AG20443 (cell line): ENCODE measurements at regions not wholly inside any gene's neighbourhood (a gene's known extent, or its start where the extent isn't known, plus 50 kb on each side); places are given as distances from the start of the nearest gene placed in this dataset.

Source experiments
- DNase-seq: peaks from one replicate; pipeline ENCODE4 v3.0.0; 2012; ENCODE audit warnings: low spot score, mixed read lengths

GRCh38 chr4:29521281-29521680 lies 1198.9 kb upstream of the PCDH7 start:
- no peak for DNase-seq

GRCh38 chr4:29536745-29537144 lies 1183.4 kb upstream of the PCDH7 start:
- DNase-seq = no peak

GRCh38 chr4:29538889-29539646 lies 1181.1 kb upstream of the PCDH7 start:
- DNase-seq = no peak

GRCh38 chr4:29540439-29541102 lies 1179.6 kb upstream of the PCDH7 start:
- DNase-seq = no peak

- no peak for DNase-seq
Observed at GRCh38 chr4:29541757-29542156, 1178.4 kb upstream of the PCDH7 start.

- DNase-seq = no peak
Observed at GRCh38 chr4:29549342-29549741, 1170.8 kb upstream of the PCDH7 start.

- DNase-seq = no peak
Observed at GRCh38 chr4:29551821-29552220, 1168.3 kb upstream of the PCDH7 start.

GRCh38 chr4:29553846-29554245 lies 1166.3 kb upstream of the PCDH7 start:
- no peak for DNase-seq

- no peak for DNase-seq
Observed at GRCh38 chr4:29558789-29559188, 1161.4 kb upstream of the PCDH7 start.

GRCh38 chr4:29559286-29559685 lies 1160.9 kb upstream of the PCDH7 start:
- no peak for DNase-seq

GRCh38 chr4:29560452-29560851 lies 1159.7 kb upstream of the PCDH7 start:
- DNase-seq = no peak

GRCh38 chr4:29565256-29565655 lies 1154.9 kb upstream of the PCDH7 start:
- DNase-seq = no peak

GRCh38 chr4:29566371-29566770 lies 1153.8 kb upstream of the PCDH7 start:
- no peak for DNase-seq

- DNase-seq = no peak
Observed at GRCh38 chr4:29571322-29571721, 1148.8 kb upstream of the PCDH7 start.

GRCh38 chr4:29578329-29578728 lies 1141.8 kb upstream of the PCDH7 start:
- DNase-seq = no peak

GRCh38 chr4:29581457-29581856 lies 1138.7 kb upstream of the PCDH7 start:
- DNase-seq = no peak

- no peak for DNase-seq
Observed at GRCh38 chr4:29588617-29589016, 1131.6 kb upstream of the PCDH7 start.

- no peak for DNase-seq
Observed at GRCh38 chr4:29596228-29596627, 1123.9 kb upstream of the PCDH7 start.

GRCh38 chr4:29619168-29619567 lies 1101.0 kb upstream of the PCDH7 start:
- DNase-seq = no peak

GRCh38 chr4:29632199-29632598 lies 1088.0 kb upstream of the PCDH7 start:
- DNase-seq = no peak

- DNase-seq = no peak
Observed at GRCh38 chr4:29636961-29637360, 1083.2 kb upstream of the PCDH7 start.

- DNase-seq = no peak
Observed at GRCh38 chr4:29653221-29653620, 1066.9 kb upstream of the PCDH7 start.

- DNase-seq = no peak
Observed at GRCh38 chr4:29680644-29681043, 1039.5 kb upstream of the PCDH7 start.

- DNase-seq = no peak
Observed at GRCh38 chr4:29704059-29704458, 1016.1 kb upstream of the PCDH7 start.
